Fibroblast of the conjunctiva (primary cell): ENCODE measurements at regions not wholly inside any gene's neighbourhood (a gene's known extent, or its start where the extent isn't known, plus 50 kb on each side); places are given as distances from the start of the nearest gene placed in this dataset.
"Not testable (repeated sequence)": the region's sequence is repeated elsewhere in the genome, so short reads cannot be mapped to it uniquely, and the experiment has no call there.

Experiments
- DNase-seq: peaks from one replicate; pipeline ENCODE4 v3.0.0-alpha.2; 2010; ENCODE audit warnings: low read depth

GRCh38 chr1:111063595-111063994, 76.3 kb downstream of the DRAM2 start:
- no peak for DNase-seq

GRCh38 chr1:111062624-111063023, 77.3 kb downstream of the DRAM2 start:
- no peak for DNase-seq

GRCh38 chr1:111062081-111062480, 77.8 kb downstream of the DRAM2 start:
- DNase-seq: no peak

GRCh38 chr1:111054656-111055055, 85.2 kb downstream of the DRAM2 start:
- DNase-seq: no peak

- DNase-seq: no peak
These were observed 87.6 kb downstream of the DRAM2 start for GRCh38 chr1:111052246-111052645.

- not testable (repeated sequence) for DNase-seq
These were observed 84.5 kb upstream of the LRIF1 start for GRCh38 chr1:111048253-111048652.

- DNase-seq: no peak
These were observed 81.5 kb upstream of the LRIF1 start for GRCh38 chr1:111045033-111045722.

- peak; percentile 0 for DNase-seq
These were observed 68.7 kb upstream of the LRIF1 start for GRCh38 chr1:111032295-111032897.

- DNase-seq: peak; percentile 10
These were observed 66.9 kb upstream of the LRIF1 start for GRCh38 chr1:111030590-111030989.

GRCh38 chr1:111025109-111025508, 61.4 kb upstream of the LRIF1 start:
- no peak for DNase-seq

- DNase-seq: no peak
These were observed 51.5 kb upstream of the LRIF1 start for GRCh38 chr1:111015222-111015621.
